ENCODE measurements at regions not wholly inside any gene's neighbourhood (a gene's known extent, or its start where the extent isn't known, plus 50 kb on each side); places are given as distances from the start of the nearest gene placed in this dataset.

DNA sequence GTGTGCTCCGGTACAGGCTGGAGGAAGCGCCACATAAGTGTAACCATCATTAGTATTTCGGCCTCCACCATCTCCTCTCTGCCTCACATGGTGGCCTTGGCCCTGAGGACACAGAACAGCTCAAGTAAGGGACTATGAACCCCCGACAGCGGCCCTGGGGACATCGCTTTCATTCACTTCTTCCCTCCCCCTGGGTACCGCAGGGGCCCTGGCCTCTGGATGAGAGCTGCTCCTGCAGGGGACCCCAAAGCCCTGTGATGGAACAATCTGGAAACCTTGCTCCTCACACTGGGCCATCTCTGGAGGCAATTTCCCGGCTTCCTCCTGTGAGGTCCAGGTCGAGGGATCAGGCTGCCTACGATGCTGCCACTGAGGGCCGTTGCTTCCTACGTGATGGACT is 565.5 kb downstream of the BRD1 start:
- Histone ChIP-seq H3K27me3 (ENCODE audit: insufficient read depth, poor library complexity, severe bottlenecking) (no peaks in the 10 kb centered on the region), H3K4me3 (replicated peaks; ENCODE audit: insufficient read depth, low read length) (no peak overlapping the region), H3K27ac (replicated peaks) (no peak overlapping the region)
- DNase-seq (ENCODE audit: low read depth in 1 of 2, low spot score in 1 of 2), result no peak
- TF ChIP-seq POLR2AphosphoS5 (IDR thresholded peaks at IDR 0.05; ENCODE audit: low read depth) (no peak), SPI1 (IDR thresholded peaks at IDR 0.05; ENCODE audit: borderline replicate concordance, low read depth) (no peak), GABPA (IDR thresholded peaks at IDR 0.05; ENCODE audit: low read depth) (no peak)
- TF ChIP-seq, protein P1, sequence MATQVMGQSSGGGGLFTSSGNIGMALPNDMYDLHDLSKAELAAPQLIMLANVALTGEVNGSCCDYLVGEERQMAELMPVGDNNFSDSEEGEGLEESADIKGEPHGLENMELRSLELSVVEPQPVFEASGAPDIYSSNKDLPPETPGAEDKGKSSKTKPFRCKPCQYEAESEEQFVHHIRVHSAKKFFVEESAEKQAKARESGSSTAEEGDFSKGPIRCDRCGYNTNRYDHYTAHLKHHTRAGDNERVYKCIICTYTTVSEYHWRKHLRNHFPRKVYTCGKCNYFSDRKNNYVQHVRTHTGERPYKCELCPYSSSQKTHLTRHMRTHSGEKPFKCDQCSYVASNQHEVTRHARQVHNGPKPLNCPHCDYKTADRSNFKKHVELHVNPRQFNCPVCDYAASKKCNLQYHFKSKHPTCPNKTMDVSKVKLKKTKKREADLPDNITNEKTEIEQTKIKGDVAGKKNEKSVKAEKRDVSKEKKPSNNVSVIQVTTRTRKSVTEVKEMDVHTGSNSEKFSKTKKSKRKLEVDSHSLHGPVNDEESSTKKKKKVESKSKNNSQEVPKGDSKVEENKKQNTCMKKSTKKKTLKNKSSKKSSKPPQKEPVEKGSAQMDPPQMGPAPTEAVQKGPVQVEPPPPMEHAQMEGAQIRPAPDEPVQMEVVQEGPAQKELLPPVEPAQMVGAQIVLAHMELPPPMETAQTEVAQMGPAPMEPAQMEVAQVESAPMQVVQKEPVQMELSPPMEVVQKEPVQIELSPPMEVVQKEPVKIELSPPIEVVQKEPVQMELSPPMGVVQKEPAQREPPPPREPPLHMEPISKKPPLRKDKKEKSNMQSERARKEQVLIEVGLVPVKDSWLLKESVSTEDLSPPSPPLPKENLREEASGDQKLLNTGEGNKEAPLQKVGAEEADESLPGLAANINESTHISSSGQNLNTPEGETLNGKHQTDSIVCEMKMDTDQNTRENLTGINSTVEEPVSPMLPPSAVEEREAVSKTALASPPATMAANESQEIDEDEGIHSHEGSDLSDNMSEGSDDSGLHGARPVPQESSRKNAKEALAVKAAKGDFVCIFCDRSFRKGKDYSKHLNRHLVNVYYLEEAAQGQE (IDR thresholded peaks at IDR 0.05; ENCODE audit: insufficient replicate concordance, low read depth), result no peak
- TF ChIP-seq, protein P2, sequence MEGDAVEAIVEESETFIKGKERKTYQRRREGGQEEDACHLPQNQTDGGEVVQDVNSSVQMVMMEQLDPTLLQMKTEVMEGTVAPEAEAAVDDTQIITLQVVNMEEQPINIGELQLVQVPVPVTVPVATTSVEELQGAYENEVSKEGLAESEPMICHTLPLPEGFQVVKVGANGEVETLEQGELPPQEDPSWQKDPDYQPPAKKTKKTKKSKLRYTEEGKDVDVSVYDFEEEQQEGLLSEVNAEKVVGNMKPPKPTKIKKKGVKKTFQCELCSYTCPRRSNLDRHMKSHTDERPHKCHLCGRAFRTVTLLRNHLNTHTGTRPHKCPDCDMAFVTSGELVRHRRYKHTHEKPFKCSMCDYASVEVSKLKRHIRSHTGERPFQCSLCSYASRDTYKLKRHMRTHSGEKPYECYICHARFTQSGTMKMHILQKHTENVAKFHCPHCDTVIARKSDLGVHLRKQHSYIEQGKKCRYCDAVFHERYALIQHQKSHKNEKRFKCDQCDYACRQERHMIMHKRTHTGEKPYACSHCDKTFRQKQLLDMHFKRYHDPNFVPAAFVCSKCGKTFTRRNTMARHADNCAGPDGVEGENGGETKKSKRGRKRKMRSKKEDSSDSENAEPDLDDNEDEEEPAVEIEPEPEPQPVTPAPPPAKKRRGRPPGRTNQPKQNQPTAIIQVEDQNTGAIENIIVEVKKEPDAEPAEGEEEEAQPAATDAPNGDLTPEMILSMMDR (IDR thresholded peaks at IDR 0.05; ENCODE audit: insufficient read depth, low read length), result no peak

DNA sequence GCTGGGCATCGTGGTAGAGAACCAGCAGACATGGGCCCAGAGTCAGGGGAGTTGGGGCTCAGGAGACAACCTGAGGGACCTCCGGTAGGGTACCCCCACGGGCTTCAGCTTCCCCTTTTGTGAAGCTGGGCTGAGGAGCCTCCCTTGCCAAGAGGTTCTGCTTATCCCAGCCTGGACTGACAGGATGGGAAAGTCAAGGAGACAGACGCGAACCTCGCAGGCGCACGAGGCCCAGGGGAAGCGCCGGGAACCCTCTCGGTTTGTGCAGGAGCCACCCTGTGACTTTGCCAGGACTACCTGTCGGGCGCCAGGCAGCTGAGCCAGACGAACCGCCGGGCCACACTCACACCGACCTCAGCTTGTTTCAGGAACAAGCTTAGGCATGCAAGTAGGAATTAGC is 566.1 kb downstream of the BRD1 start:
- TF ChIP-seq, protein P2 (IDR thresholded peaks at IDR 0.05; ENCODE audit: insufficient read depth, low read length), result no peak
- TF ChIP-seq, protein P1 (IDR thresholded peaks at IDR 0.05; ENCODE audit: insufficient replicate concordance, low read depth), result no peak
- TF ChIP-seq GABPA (IDR thresholded peaks at IDR 0.05; ENCODE audit: low read depth) (no peak), SPI1 (IDR thresholded peaks at IDR 0.05; ENCODE audit: borderline replicate concordance, low read depth) (no peak), POLR2AphosphoS5 (IDR thresholded peaks at IDR 0.05; ENCODE audit: low read depth) (no peak)
- Histone ChIP-seq H3K4me3 (replicated peaks; ENCODE audit: insufficient read depth, low read length) (no peak overlapping the region), H3K27me3 (ENCODE audit: insufficient read depth, poor library complexity, severe bottlenecking) (no peaks in the 10 kb centered on the region), H3K27ac (replicated peaks) (no peak overlapping the region)
- DNase-seq (ENCODE audit: low read depth in 1 of 2, low spot score in 1 of 2), result no peak

DNA sequence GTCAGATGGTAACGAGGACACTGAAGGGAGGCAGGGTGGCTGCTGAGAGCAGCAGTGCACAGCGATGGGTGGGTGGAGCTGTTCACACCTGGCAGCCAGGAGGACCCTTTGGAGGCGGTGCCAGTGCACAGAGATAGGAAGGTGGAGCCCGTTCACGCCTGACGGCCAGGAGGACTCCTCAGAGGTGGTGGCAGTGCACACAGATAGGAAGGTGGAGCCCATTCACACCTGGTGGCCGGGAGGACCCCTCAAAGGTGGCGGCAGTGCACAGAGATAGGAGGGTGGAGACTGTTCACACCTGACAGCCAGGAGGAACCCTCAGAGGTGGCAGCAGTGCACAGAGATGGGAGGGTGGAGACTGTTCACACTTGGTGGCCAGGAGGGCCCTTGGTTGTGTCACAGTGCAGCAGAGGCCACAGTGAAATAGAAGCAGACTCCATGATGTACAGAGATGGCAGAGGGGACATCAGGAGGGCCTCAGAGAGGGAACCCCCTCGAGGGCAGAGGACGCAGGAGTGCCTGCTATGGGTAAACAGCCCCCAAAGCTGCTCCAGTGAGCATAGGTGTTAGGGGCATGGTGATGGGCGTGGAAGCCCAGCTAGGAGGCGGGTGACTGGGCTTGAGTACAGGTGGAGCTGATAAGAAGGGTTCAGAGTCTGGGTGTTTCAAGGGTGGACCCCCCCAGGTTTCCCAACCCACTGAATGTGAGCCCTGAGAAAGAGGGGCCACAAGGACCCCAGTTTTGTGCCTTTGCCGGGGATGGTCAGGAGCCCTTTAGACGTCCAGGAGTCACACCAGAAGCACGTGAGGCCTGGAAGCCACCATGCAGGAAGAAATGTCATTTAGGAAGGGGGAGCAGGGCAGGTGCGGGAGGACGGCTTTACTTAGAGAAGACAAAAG is 566.7 kb downstream of the BRD1 start:
- DNase-seq (ENCODE audit: low read depth in 1 of 2, low spot score in 1 of 2), result no peak
- H3K27ac ChIP-seq (replicated peaks), result no peak overlapping the region

More for the DNA sequence above, 566.7 kb downstream of the BRD1 start:
- Histone ChIP-seq H3K4me3 (replicated peaks; ENCODE audit: insufficient read depth, low read length) (no peak overlapping the region), H3K27me3 (ENCODE audit: insufficient read depth, poor library complexity, severe bottlenecking) (no peaks in the 10 kb centered on the region)
- TF ChIP-seq, protein P2 (IDR thresholded peaks at IDR 0.05; ENCODE audit: insufficient read depth, low read length), result no peak
- TF ChIP-seq, protein P1 (IDR thresholded peaks at IDR 0.05; ENCODE audit: insufficient replicate concordance, low read depth), result no peak
- no peak for TF ChIP-seq SPI1 (IDR thresholded peaks at IDR 0.05; ENCODE audit: borderline replicate concordance, low read depth)
- TF ChIP-seq POLR2AphosphoS5 (IDR thresholded peaks at IDR 0.05; ENCODE audit: low read depth), result no peak
- no peak for TF ChIP-seq GABPA (IDR thresholded peaks at IDR 0.05; ENCODE audit: low read depth)

Measured in HL-60 (cell line).